Activated B cell treated with CpG ODN at 0.5 μM for 24 hours (primary cell): ENCODE measurements at regions not wholly inside any gene's neighbourhood (a gene's known extent, or its start where the extent isn't known, plus 50 kb on each side); places are given as distances from the start of the nearest gene placed in this dataset.

Experiments used
- ATAC-seq: fragments of 200-7000 bp; cut with Tn5 transposase; one replicate; pipeline ENCODE4 v1.10.0; 2021; ENCODE audit warnings: low read depth, mild to moderate bottlenecking, moderate library complexity
- CTCF ChIA-PET: fragments of 350-600 bp; sonication (Branson Sonifier 250); formaldehyde crosslinking; loops from one replicate; lab custom pipeline; 2021; ENCODE audit warnings: antibody characterized with exemption; lab: Charles Lee
- POLR2A ChIA-PET: fragments of 350-600 bp; sonication (Branson Sonifier 250); formaldehyde crosslinking; loops from one replicate; lab custom pipeline; 2021; ENCODE audit warnings: antibody characterized with exemption; lab: Charles Lee
- DNase-seq: peaks from one replicate; pipeline ENCODE4 v3.0.0; 2022
- H3K27ac Mint-ChIP-seq: one replicate; pipeline ENCODE4 v1.8.0; 2020; ENCODE audit warnings: mixed read lengths
- H3K27me3 Mint-ChIP-seq: one replicate; pipeline ENCODE4 v1.8.0; 2021; ENCODE audit warnings: mixed read lengths
- H3K36me3 Mint-ChIP-seq: one replicate; pipeline ENCODE4 v1.8.0; 2021; ENCODE audit warnings: low read depth, mixed read lengths
- H3K4me1 Mint-ChIP-seq: one replicate; pipeline ENCODE4 v1.8.0; 2021; ENCODE audit warnings: mixed read lengths
- H3K4me3 Mint-ChIP-seq: one replicate; pipeline ENCODE4 v1.8.0; 2020; ENCODE audit warnings: mild to moderate bottlenecking, mixed read lengths
- H3K9me3 Mint-ChIP-seq: one replicate; pipeline ENCODE4 v1.8.0; 2020; ENCODE audit warnings: mixed read lengths
- CTCF ChIP-seq: fragments of 200-600 bp; IDR thresholded peaks from one replicate; pipeline ENCODE4 v1.8.0; 2022; ENCODE audit warnings: antibody characterized with exemption, mild to moderate bottlenecking
- intact Hi-C: fragments of 100-400 bp; cut with micrococcal nuclease; formaldehyde crosslinking; loops from one replicate; pipeline ENCODE4 v1.15.1; 2024

GRCh38 chr22:49643998-49644397 is 183.7 kb downstream of the BRD1 start:
- Mint-ChIP-seq H3K27ac (no peak overlapping the region), H3K36me3 (peaks cover 8% of the 10 kb centered on the region)
- CTCF ChIA-PET: no interaction called here

GRCh38 chr22:49643466-49643865 is 184.2 kb downstream of the BRD1 start:
- H3K27me3 Mint-ChIP-seq: no peaks in the 10 kb centered on the region
- CTCF ChIA-PET: no interaction called here
- H3K4me3 Mint-ChIP-seq: no peak overlapping the region
- intact Hi-C loops: no loop called here
- H3K36me3 Mint-ChIP-seq: peaks cover 8% of the 10 kb centered on the region
- TF ChIP-seq CTCF: no peak
- DNase-seq (no peak), ATAC-seq (no peak)
- POLR2A ChIA-PET: no interaction called here
- no peak overlapping the region for H3K27ac Mint-ChIP-seq
- peaks cover 2% of the 10 kb centered on the region for H3K4me1 Mint-ChIP-seq
- no peaks in the 10 kb centered on the region for H3K9me3 Mint-ChIP-seq

More at GRCh38 chr22:49643998-49644397, 183.7 kb downstream of the BRD1 start:
- intact Hi-C loops: no loop called here
- TF ChIP-seq CTCF: no peak
- no peaks in the 10 kb centered on the region for H3K9me3 Mint-ChIP-seq
- peaks cover 2% of the 10 kb centered on the region for H3K4me1 Mint-ChIP-seq
- POLR2A ChIA-PET: no interaction called here
- no peak overlapping the region for H3K4me3 Mint-ChIP-seq
- DNase-seq (no peak), ATAC-seq (no peak)
- no peaks in the 10 kb centered on the region for H3K27me3 Mint-ChIP-seq

- TF ChIP-seq CTCF: no peak
- H3K4me1 Mint-ChIP-seq: peaks cover 2% of the 10 kb centered on the region
- H3K9me3 Mint-ChIP-seq: no peaks in the 10 kb centered on the region
- no peak overlapping the region for H3K27ac Mint-ChIP-seq
- no peak for ATAC-seq
- no peak overlapping the region for H3K4me3 Mint-ChIP-seq
- no peak for DNase-seq
- H3K36me3 Mint-ChIP-seq: peaks cover 14% of the 10 kb centered on the region
- no peaks in the 10 kb centered on the region for H3K27me3 Mint-ChIP-seq
- intact Hi-C loops: no loop called here
- ChIA-PET CTCF (no interaction called here), POLR2A (no interaction called here)
Observed at GRCh38 chr22:49642741-49643140, 184.9 kb downstream of the BRD1 start.

GRCh38 chr22:49642331-49642730 is 185.3 kb downstream of the BRD1 start:
- Mint-ChIP-seq H3K27me3 (no peaks in the 10 kb centered on the region), H3K36me3 (peaks cover 17% of the 10 kb centered on the region), H3K9me3 (no peaks in the 10 kb centered on the region), H3K4me3 (no peak overlapping the region), H3K27ac (no peak overlapping the region), H3K4me1 (peaks cover 2% of the 10 kb centered on the region)
- ATAC-seq (no peak), DNase-seq (no peak)
- TF ChIP-seq CTCF: no peak
- POLR2A ChIA-PET: no interaction called here
- intact Hi-C loops: no loop called here
- CTCF ChIA-PET: no interaction called here

GRCh38 chr22:49641770-49642313 is 185.8 kb downstream of the BRD1 start:
- POLR2A ChIA-PET: no interaction called here

More at GRCh38 chr22:49641770-49642313, 185.8 kb downstream of the BRD1 start:
- Mint-ChIP-seq H3K27me3 (no peaks in the 10 kb centered on the region), H3K36me3 (peaks cover 17% of the 10 kb centered on the region), H3K4me1 (peaks cover 2% of the 10 kb centered on the region), H3K9me3 (no peaks in the 10 kb centered on the region), H3K4me3 (no peak overlapping the region), H3K27ac (no peak overlapping the region)
- no peak for TF ChIP-seq CTCF
- ATAC-seq: no peak
- CTCF ChIA-PET: no interaction called here
- DNase-seq: no peak
- intact Hi-C loops: no loop called here
